ENCODE measurements at regions not wholly inside any gene's neighbourhood (a gene's known extent, or its start where the extent isn't known, plus 50 kb on each side); places are given as distances from the start of the nearest gene placed in this dataset.

GRCh38 chr1:5220821-5221220 lies 566.4 kb downstream of the AJAP1 start:
- no peak for DNase-seq
- ATAC-seq, result no peak
- Histone ChIP-seq H3K36me3 (no peaks in the 10 kb centered on the region), H3K27me3 (peaks cover 0 to 55% (median 16%) of the 10 kb centered on the region in 7 donors), H3K4me1 (no peaks in the 10 kb centered on the region), H3K9me3 (no peaks in the 10 kb centered on the region), H3K4me3 (no peak overlapping the region), H3K27ac (no peak overlapping the region)
- WGBS, 2 donors, result 54 to 58% methylated on average over 7 of the region's 7 CpGs
- no peak for TF ChIP-seq CTCF (IDR thresholded peaks at IDR 0.05)
- intact Hi-C loops (cut with DNase I), result no loop called here

- intact Hi-C loops (cut with DNase I), result no loop called here
- WGBS, 2 donors, result 62 to 63% methylated on average over 2 of the region's 2 CpGs
- Histone ChIP-seq H3K9me3 (no peaks in the 10 kb centered on the region), H3K4me1 (no peaks in the 10 kb centered on the region), H3K27me3 (peaks cover 0 to 55% (median 14%) of the 10 kb centered on the region in 7 donors), H3K36me3 (no peaks in the 10 kb centered on the region), H3K27ac (no peak overlapping the region), H3K4me3 (no peak overlapping the region)
- no peak for TF ChIP-seq CTCF (IDR thresholded peaks at IDR 0.05)
- DNase-seq (no peak), ATAC-seq (no peak)
Observed at GRCh38 chr1:5220421-5220820, 566.0 kb downstream of the AJAP1 start.

- H3K4me1 ChIP-seq, result no peaks in the 10 kb centered on the region
- H3K36me3 ChIP-seq, result no peaks in the 10 kb centered on the region
- no peak overlapping the region for H3K27ac ChIP-seq
- H3K4me3 ChIP-seq, result no peak overlapping the region
- no peak for TF ChIP-seq CTCF (IDR thresholded peaks at IDR 0.05)
- no peaks in the 10 kb centered on the region for H3K9me3 ChIP-seq
- DNase-seq, result no peak
- H3K27me3 ChIP-seq, result peaks cover 0 to 33% (median 8%) of the 10 kb centered on the region in 7 donors
- intact Hi-C loops (cut with DNase I), result no loop called here
- ATAC-seq, result no peak
- 65 to 74% methylated on average over 3 of the region's 3 CpGs for WGBS, 2 donors
Observed at GRCh38 chr1:5200006-5200405, 545.6 kb downstream of the AJAP1 start.

- Histone ChIP-seq H3K36me3 (no peaks in the 10 kb centered on the region), H3K4me1 (no peaks in the 10 kb centered on the region), H3K4me3 (no peak overlapping the region), H3K27me3 (peaks cover 0 to 30% (median 8%) of the 10 kb centered on the region in 7 donors), H3K9me3 (no peaks in the 10 kb centered on the region), H3K27ac (no peak overlapping the region)
- ATAC-seq (no peak), DNase-seq (no peak)
- TF ChIP-seq CTCF (IDR thresholded peaks at IDR 0.05), result no peak
- intact Hi-C loops (cut with DNase I), result no loop called here
- WGBS, 2 donors, result 65 to 69% methylated on average over 5 of the region's 5 CpGs
Observed at GRCh38 chr1:5198328-5198727, 543.9 kb downstream of the AJAP1 start.

All from heart right ventricle (tissue), 16 donors.